Fibroblast of lung (primary cell): ENCODE measurements at regions not wholly inside any gene's neighbourhood (a gene's known extent, or its start where the extent isn't known, plus 50 kb on each side); places are given as distances from the start of the nearest gene placed in this dataset.
A peak's percentile ranks its signal among the peaks of the same experiment; 100 is the strongest.
"Not testable (repeated sequence)": the region's sequence is repeated elsewhere in the genome, so short reads cannot be mapped to it uniquely, and the experiment has no call there.

Experiments used
- DNase-seq, 2 donors: peaks; one replicate each; pipeline versions ENCODE4 v3.0.0 to v3.0.0-alpha.2; 2010; ENCODE audit warnings: low read depth in 2 of 2
- H2AFZ ChIP-seq: 2 replicates; pipeline ENCODE4 v1.5.1; 2012; ENCODE audit warnings: low read length, control low read depth, inconsistent platforms
- H3K27ac ChIP-seq: 2 replicates; pipeline ENCODE4 v1.5.1; 2011; ENCODE audit warnings: low read length, control low read depth; ENCODE audit not compliant: insufficient read depth
- H3K27me3 ChIP-seq: 2 replicates; pipeline ENCODE4 v1.5.1; 2011; ENCODE audit warnings: mild to moderate bottlenecking, low read length; ENCODE audit not compliant: control insufficient read depth, insufficient read depth
- H3K36me3 ChIP-seq: 2 replicates; pipeline ENCODE4 v1.5.1; 2011; ENCODE audit warnings: low read length; ENCODE audit not compliant: control insufficient read depth, insufficient read depth
- H3K4me1 ChIP-seq: 2 replicates; pipeline ENCODE4 v1.5.1; 2011; ENCODE audit warnings: low read length; ENCODE audit not compliant: control insufficient read depth, insufficient read depth; ENCODE audit errors: extremely low read depth
- H3K4me2 ChIP-seq: 2 replicates; pipeline ENCODE4 v1.5.1; 2011; ENCODE audit warnings: low read length, control low read depth; ENCODE audit not compliant: insufficient read depth; ENCODE audit errors: extremely low read depth
- H3K4me3 ChIP-seq, 4 experiments: fragments of 200-600 bp in 1 of 4; sonication (generic) in 1 of 4; replicated peaks in 1 of 4; 2 replicates each; pipeline ENCODE4 v1.5.1; 2011 to 2016; ENCODE audit warnings: low read length in 4 of 4, low read depth in 3 of 4, mild to moderate bottlenecking in 3 of 4, control low read depth in 2 of 4, inconsistent platforms in 1 of 4, mixed read lengths in 1 of 4; ENCODE audit not compliant: insufficient read depth in 1 of 4; ENCODE audit errors: control extremely low read depth in 1 of 4
- H3K79me2 ChIP-seq: 2 replicates; pipeline ENCODE4 v1.5.1; 2012; ENCODE audit warnings: mild to moderate bottlenecking, low read length, inconsistent platforms; ENCODE audit not compliant: control insufficient read depth, insufficient read depth
- H3K9ac ChIP-seq: 2 replicates; pipeline ENCODE4 v1.5.1; 2011; ENCODE audit warnings: mild to moderate bottlenecking, low read length, control low read depth; ENCODE audit not compliant: insufficient read depth
- H3K9me3 ChIP-seq: 2 replicates; pipeline ENCODE4 v1.5.1; 2012; ENCODE audit warnings: low read depth, low read length; ENCODE audit not compliant: control insufficient read depth, insufficient read depth
- H4K20me1 ChIP-seq: 2 replicates; pipeline ENCODE4 v1.5.1; 2011; ENCODE audit warnings: low read length; ENCODE audit not compliant: control insufficient read depth, insufficient read depth; ENCODE audit errors: extremely low read depth
- EZH2 ChIP-seq: IDR thresholded peaks from 2 replicates; pipeline ENCODE4 v1.5.1; 2012; ENCODE audit warnings: low read length, control low read depth, mild to moderate bottlenecking; ENCODE audit errors: missing control alignments
- TF ChIP-seq, protein P1 (sequence below), 2 donors: IDR thresholded peaks in 1 of 2; conservative IDR thresholded peaks in 1 of 2; 1 replicate in 1 of 2; 2 replicates in 1 of 2; pipeline ENCODE4 v1.5.1; 2011 to 2012; ENCODE audit warnings: low read length in 2 of 2, control low read depth in 1 of 2, inconsistent platforms in 1 of 2, low read depth in 1 of 2, mild to moderate bottlenecking in 1 of 2

DNA sequence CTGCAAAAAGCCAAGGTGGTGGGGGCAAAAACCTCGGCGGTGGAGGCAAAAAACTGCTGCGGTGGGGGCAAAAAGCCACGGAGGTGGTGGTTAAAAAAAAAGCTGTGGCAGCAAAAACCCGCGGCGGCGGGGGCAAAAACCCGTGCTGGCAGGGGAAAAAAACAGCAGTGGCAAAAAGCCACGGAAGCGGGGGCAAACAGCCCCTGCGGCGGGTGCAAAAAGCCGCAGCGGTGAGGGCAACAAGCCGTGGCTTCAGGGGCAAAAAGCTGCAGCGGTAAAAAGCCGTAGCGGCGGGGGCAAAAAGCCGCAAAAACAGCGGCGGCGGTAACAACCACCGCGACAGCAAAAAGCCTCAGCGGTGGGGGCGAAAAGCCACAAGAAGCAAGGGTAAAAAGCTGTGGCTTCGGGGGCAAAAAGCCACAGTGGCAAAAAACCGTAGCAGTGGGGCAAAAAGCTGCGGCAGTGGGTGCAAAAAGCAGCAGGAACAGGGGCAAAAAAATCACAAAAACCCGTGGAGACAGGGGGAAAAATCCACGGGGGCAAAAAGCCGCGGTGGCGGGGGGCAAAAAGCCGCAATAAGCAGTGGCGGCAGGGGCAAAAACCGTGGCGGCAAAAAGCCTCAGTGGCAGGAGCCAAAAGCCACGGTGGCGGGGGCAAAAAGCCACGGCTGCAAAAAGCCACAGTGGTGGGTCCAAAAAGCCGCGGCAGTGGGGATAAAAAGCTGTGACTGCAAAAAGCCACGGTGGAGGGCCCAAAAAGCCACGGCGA, 193.7 kb downstream of the SHCBP1 start:
- Histone ChIP-seq H3K27ac (no peak overlapping the region), H3K79me2 (no peaks in the 10 kb centered on the region), H2AFZ (no peak overlapping the region), H3K9me3 (no peaks in the 10 kb centered on the region), H3K36me3 (no peaks in the 10 kb centered on the region), H4K20me1 (no peaks in the 10 kb centered on the region), H3K4me2 (no peak overlapping the region), H3K9ac (no peak overlapping the region), H3K4me3 (no peak overlapping the region), H3K27me3 (no peaks in the 10 kb centered on the region), H3K4me1 (no peaks in the 10 kb centered on the region)
- no peak for TF ChIP-seq EZH2
- TF ChIP-seq, protein P1, sequence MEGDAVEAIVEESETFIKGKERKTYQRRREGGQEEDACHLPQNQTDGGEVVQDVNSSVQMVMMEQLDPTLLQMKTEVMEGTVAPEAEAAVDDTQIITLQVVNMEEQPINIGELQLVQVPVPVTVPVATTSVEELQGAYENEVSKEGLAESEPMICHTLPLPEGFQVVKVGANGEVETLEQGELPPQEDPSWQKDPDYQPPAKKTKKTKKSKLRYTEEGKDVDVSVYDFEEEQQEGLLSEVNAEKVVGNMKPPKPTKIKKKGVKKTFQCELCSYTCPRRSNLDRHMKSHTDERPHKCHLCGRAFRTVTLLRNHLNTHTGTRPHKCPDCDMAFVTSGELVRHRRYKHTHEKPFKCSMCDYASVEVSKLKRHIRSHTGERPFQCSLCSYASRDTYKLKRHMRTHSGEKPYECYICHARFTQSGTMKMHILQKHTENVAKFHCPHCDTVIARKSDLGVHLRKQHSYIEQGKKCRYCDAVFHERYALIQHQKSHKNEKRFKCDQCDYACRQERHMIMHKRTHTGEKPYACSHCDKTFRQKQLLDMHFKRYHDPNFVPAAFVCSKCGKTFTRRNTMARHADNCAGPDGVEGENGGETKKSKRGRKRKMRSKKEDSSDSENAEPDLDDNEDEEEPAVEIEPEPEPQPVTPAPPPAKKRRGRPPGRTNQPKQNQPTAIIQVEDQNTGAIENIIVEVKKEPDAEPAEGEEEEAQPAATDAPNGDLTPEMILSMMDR (conservative IDR thresholded peaks at IDR 0.05 in 1 of 2, IDR thresholded peaks at IDR 0.05 in 1 of 2; ENCODE audit: low read depth in 1 of 2, low read length in 2 of 2) = no peak
- DNase-seq = no peak

DNA sequence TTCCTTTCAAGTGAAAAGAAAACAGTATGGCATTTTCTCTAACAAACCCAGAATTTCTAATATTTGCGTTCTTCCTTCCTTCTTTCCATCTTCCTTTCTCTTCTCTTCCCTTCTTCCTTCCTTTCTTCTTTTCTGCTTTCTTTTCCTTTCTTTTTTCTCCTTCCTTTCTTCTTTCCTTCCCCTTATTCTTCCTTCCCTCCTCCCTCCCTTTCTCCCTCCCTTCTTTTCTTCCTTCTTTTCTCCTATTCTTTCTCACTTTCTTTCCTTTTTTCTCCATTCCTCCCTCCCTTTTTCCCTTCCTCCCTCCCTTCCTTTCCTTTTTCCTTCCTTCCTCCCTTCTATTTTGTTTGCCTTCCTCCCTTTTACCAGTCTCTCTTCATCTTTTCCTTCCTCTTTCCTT, 194.8 kb downstream of the SHCBP1 start:
- Histone ChIP-seq H3K27ac (no peak overlapping the region), H3K79me2 (no peaks in the 10 kb centered on the region), H3K9me3 (no peaks in the 10 kb centered on the region), H3K4me3 (no peak overlapping the region), H2AFZ (no peak overlapping the region), H3K4me1 (no peaks in the 10 kb centered on the region), H3K36me3 (no peaks in the 10 kb centered on the region), H3K9ac (no peak overlapping the region), H4K20me1 (no peaks in the 10 kb centered on the region), H3K4me2 (no peak overlapping the region), H3K27me3 (no peaks in the 10 kb centered on the region)
- DNase-seq = no peak
- TF ChIP-seq, protein P1 (conservative IDR thresholded peaks at IDR 0.05 in 1 of 2, IDR thresholded peaks at IDR 0.05 in 1 of 2; ENCODE audit: low read depth in 1 of 2, low read length in 2 of 2) = no peak
- no peak for TF ChIP-seq EZH2

DNA sequence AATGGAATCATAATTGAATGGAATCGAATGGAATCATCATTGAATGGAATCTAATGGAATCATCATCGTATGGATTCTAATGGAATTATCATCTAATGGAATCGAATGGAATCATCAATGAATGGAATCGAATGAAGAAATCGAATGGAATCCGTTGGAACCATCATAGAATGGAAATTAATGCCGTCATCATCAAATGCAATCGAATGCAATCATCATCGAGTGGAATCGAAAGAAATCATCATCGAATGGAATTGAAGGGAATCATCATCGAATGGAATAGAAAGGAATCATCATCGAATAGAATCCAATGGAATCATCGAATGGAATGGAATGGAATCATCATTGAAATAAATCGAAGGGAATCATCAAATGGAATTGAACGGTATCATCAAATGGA, 217.2 kb downstream of the SHCBP1 start:
- no peak overlapping the region for H3K9ac ChIP-seq
- no peak overlapping the region for H3K27ac ChIP-seq
- TF ChIP-seq, protein P1 (conservative IDR thresholded peaks at IDR 0.05 in 1 of 2, IDR thresholded peaks at IDR 0.05 in 1 of 2; ENCODE audit: low read depth in 1 of 2, low read length in 2 of 2) = no peak
- no peak for TF ChIP-seq EZH2
- H3K79me2 ChIP-seq = no peaks in the 10 kb centered on the region
- no peaks in the 10 kb centered on the region for H3K9me3 ChIP-seq
- DNase-seq = no peak
- no peaks in the 10 kb centered on the region for H4K20me1 ChIP-seq
- H3K36me3 ChIP-seq = no peaks in the 10 kb centered on the region
- no peak overlapping the region for H3K4me3 ChIP-seq
- H3K4me2 ChIP-seq = no peak overlapping the region
- H2AFZ ChIP-seq = no peak overlapping the region
- no peaks in the 10 kb centered on the region for H3K4me1 ChIP-seq
- H3K27me3 ChIP-seq = no peaks in the 10 kb centered on the region

DNA sequence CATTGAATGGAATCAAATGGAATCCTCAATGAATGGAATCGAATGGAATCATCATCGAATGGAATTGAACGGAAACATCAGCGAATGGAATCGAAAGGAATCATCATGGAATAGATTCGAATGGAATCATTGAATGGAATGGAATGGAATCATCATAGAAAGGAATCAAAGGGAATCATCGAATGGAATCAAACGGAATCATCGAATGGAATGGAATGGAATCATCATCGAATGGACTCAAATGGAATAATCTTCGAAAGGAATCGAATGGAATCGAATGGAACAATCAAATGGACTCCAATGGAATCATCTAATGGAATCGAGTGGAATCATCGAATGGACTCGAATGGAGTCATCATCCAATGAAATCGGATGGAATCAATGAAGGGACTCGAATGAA, 222.6 kb downstream of the SHCBP1 start:
- H3K9ac ChIP-seq, H3K36me3 ChIP-seq, H3K27me3 ChIP-seq, H3K9me3 ChIP-seq, H4K20me1 ChIP-seq, H3K4me2 ChIP-seq, H3K79me2 ChIP-seq, H2AFZ ChIP-seq, DNase-seq, H3K4me3 ChIP-seq, H3K4me1 ChIP-seq, H3K27ac ChIP-seq: not testable (repeated sequence)

DNA sequence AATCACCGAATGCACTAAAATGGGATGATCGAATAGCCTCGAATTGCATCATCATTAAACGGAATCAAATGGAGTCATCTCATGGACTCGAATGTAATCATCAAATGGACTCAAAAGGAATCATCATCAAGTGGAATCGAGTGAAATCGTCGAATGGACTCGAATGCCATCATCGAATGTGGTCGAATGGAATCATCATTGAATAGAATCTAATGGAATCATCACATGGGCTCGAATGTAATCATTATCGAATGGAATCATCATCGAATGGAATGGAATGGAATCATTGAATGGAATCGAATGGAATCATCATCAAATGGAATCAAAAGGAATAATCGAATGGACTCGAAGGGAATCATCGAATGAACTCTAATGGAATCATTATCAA, 224.3 kb downstream of the SHCBP1 start:
- not testable (repeated sequence) for H3K36me3 ChIP-seq, H3K4me3 ChIP-seq, H2AFZ ChIP-seq, H3K9me3 ChIP-seq, H3K4me1 ChIP-seq, H3K27ac ChIP-seq, H3K9ac ChIP-seq, H3K27me3 ChIP-seq, H3K4me2 ChIP-seq, H3K79me2 ChIP-seq, H4K20me1 ChIP-seq
- DNase-seq = peak in 1 of 2 donors; percentile 9
